ENCODE measurements at regions not wholly inside any gene's neighbourhood (a gene's known extent, or its start where the extent isn't known, plus 50 kb on each side); places are given as distances from the start of the nearest gene placed in this dataset.

DNA sequence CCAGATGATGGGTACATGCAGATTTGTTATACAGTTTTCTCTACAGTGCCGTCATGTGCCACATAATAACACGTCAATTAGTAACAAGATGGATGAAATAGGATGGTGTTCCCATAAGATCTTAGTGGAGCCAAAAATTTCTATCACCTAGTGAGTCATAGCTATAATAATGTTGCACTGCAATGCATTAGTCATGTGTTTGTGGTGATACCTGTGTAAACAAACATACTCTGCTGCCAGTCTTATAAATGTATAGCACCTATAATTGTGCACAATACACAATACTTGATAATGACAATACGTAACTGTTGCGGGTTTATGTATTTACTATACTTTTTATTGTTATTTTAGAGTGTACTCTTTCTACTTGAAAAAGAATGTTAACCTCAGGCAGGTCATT lies 865.4 kb downstream of the MAT2B start:
- TF ChIP-seq EZH2 (IDR thresholded peaks at IDR 0.05; ENCODE audit: borderline replicate concordance, insufficient read depth, low read depth, low read length, poor library complexity, severe bottlenecking) (no peak), CTCF (IDR thresholded peaks at IDR 0.05) (no peak)
